ENCODE measurements at regions not wholly inside any gene's neighbourhood (a gene's known extent, or its start where the extent isn't known, plus 50 kb on each side); places are given as distances from the start of the nearest gene placed in this dataset.
A peak's percentile ranks its signal among the peaks of the same experiment; 100 is the strongest.

DNA sequence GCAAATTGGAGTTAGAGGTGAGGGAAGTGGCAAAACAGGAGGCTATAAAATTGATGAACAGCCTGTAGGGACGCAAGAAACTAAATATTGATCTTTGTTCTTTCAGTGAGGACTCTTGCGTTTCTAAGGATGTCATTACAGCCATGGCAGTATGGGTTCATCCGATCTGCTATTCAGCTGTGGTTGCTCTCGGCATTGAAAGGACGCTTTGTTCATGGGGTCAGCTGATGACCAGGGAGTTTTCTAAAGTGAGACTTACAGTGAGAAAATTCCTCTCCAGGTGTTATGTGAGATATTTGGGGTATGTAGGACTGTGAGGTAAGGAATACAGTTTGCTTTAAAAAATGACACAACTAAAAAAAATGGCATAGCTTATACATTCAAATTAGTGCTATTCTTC is 52.7 kb upstream of the PELI1 start:
- no peak for DNase-seq

DNA sequence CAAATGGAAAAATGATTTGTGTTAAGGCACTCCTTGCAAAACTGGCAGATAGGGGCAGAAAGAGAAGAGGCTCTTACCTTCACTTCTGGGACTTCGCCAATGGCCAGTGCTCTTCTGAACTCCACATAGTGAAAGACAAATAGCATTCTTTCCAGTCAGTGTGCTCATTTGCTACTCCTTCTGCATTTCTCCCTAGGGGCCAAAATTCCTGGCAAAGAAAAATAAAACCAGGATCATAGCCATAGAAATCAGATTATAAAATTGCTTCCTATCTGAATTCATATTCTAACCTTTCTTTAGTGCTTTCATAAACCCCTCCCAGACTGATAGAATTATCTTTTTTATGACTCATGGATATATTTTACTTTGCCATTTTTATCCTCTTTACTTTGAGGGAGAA is 56.9 kb upstream of the PELI1 start:
- no peak for DNase-seq

DNA sequence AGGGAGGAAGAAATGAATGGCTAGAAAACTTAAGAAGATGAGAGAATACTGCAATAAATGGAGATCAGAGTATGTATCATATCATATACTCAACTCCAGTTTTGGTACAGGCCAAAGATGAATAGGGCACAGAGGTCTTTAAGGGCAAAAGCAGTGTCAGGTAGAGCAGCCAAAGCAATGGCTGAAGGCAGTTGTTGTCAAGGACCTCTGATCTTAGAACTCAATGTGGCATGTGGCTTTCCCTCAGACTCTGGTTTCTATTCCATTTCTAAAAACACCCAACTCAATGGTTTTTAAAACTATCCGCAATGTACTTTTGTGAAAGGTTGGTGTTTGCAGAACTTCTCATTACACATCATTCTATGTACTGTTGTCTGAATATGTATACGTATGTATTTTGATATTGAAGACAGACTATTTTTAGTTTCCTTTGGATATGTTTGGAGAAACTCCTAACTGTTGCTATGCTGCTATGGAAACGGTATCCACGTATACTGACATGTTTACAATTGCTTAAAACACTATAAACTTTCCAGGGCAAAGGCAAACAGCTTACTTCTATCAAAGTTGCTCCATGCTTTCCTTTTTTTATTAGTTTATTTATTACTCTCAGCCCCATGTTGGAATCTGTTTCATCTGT is 58.1 kb upstream of the PELI1 start:
- DNase-seq, result no peak

DNA sequence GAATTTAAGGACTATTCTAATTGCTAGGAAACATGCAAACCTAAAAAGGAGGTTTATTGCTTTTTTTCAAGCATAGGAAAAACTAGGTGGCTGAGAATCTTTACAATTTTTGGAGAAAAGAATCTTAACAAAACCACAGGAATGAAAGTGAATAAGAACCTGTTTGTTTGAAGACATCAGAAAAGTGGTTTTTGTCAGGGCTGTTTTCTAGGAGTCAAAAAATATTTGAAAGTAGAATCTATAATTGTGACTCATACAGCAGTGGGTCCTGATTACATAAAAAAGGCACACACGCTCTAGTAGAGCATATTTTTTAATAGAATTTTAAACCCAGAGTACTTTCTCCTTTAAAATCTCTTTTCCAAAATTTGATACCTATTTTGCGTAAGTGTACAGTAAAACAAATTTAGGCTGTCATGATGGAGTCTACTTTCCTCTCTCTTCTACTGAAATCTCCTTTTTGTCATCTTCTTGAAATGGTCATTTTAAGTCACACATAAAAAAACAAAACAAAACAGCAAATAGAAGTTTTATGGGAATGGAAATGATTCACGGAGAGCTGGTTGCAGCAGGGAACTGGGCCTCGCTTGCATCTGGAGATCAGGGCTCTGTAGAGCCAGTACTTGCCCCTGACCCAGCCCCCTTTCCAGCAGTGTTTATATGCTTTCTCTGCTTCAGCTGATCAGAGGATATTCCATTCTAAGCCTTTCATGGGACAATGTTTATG is 59.1 kb upstream of the PELI1 start:
- no peak for DNase-seq

DNA sequence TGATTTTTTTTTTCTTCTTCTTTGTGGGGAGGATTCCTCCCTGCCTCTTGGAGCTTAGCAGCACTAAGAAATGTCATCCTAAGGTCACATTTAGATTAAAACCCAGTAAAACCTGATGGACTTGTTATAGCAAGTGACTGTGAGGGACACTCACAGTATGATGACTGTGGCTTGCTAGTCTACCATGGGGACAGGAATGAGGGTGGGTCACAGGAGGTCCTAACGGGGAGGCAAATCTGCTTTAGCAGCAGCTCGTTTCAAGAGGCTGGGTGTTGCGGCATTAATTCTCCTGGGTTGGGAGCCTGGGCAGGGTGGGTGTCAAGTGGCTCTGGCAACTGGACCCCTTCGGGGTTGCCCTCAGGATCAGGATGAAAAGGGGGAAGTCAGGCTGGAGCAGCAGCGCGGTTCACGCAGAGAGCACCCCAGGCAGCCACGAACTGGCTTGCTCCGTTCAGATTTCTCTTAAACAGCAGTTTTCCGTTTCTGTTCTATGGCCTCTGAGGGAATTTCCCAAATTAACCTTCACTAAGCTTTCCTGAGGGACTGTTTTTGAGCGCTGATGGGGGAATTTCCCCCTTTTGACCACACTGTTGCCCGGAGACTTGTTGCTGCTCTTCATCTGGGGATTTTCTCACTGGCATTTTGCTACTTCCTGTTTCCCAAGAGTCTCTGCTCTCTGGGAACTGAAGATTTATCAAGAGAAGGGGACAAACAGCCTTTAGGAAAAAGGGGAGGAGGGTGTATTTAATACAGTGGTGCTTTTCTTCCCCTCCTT is 59.8 kb upstream of the PELI1 start:
- DNase-seq, result no peak

DNA sequence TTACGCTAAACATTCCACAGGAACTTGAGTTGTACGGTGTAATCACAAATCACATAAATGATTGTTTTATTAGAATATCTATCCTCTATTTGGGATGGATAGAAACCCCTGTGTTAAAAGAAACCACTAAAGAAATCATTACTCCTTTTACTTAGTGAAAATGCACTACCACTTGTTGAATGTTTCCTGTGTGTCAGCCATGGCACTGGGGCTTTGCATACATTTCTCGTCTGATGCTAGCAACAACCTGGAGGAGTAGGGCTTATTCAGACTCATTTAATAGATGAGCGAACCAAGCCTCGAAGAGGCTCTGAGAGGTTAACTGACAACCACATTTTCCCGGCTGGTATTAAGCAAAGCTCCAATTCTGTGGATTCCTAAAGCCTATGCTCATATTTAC is 60.5 kb upstream of the PELI1 start:
- no peak for DNase-seq

DNA sequence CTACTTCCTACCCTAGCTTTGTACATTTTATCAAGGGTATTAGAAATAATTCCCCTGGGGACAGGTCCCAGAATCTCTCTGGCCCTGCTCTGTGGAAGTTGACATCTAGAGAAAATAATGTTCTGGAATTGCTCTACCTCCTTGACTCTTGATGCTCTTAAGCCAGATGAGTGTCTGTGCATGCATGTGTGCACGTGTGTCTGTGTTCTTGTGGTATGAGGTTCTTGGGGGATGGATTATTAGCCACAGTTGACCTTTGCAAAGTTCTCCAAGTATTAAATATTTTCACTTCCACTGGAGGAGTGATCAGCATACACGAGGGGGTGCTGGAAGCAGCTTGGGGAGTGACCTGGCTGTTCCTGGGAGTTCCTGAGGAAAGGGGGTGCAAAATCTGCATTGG is 61.2 kb upstream of the PELI1 start:
- DNase-seq, result no peak

DNA sequence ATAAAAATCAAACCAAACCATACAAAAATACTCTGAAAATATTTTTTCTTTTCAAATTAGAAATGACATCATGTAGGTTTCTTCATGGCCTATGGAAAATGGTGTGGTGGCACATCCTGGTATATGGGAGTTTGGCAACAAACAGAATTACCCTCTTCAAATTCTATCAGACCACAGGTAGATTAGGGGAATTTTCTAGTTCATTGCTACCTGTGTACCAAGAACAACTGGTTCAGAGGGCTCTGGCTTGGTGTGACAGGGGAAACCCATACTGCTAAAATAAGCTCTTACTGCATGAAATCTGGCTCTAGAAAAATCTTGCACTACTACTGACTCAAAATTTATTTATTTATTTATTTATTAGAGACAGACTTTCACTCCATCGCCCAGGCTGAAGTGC is 63.4 kb upstream of the PELI1 start:
- no peak for DNase-seq

DNA sequence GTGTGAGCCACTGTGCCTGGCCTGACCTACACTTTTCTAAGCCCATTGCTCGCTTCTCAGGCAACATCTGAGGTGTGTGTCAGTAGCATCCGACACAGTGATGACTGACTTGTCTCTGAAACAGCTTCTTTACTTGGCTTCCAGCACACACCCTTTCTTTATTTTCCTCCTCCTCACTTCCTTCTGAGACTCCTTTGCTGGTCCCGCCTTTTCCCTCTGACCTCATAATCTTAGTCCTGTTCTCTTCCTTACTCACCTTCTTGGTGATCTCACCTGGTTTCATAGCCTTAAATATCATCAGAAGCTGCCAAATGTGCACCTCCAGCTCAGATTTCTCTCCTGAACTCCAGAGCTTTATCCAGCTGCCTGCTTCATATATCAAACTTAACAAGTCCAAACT is 66.6 kb upstream of the PELI1 start:
- no peak for DNase-seq

DNA sequence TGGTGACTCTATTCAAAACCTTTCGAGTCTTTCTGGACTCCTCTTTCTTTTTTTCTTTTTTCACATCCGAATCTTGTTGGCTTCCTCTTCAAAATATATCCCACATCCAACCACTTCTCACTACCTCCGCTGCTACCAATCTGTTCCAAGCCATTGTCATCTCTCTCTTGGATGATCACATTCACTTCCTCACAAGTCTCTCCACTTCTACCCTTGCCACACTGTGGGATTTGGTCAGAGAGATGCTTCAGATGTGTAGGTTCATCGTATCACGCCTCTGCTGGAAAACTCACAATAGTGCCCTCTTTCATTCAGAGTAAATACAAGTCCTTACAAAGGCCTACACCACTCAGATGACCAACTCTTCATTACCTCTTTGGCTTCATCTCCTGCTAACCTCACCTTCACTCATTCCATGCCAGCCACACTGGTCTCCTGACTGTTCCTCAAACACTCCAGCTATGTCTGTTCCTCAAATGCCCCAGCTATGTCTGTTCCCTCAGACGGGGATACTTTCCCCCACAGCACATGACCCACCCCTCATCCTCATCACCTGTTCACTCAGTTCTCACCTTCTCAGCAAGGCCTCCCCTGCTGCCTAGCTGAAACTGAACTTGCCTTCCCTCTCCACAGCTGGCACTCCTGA is 67.2 kb upstream of the PELI1 start:
- no peak for DNase-seq

DNA sequence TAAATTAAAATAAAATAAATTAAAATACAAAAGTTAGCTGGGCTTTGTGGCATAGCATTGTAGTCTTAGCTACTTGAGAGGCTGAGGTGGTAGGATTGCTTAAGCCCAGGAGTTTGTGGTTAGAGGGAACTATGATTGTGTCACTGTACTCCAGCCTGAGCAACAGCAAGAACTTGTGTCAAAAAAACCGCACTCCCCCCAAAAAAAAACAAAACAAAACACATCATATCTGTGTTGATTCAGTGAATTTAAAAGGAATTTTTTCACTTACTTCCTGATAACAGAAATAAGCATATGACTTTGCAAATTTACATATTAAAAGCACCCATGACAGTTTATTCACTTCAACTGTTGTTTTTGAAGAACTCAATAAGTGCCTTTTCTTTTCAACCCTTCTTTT is 68.1 kb upstream of the PELI1 start:
- DNase-seq, result no peak

DNA sequence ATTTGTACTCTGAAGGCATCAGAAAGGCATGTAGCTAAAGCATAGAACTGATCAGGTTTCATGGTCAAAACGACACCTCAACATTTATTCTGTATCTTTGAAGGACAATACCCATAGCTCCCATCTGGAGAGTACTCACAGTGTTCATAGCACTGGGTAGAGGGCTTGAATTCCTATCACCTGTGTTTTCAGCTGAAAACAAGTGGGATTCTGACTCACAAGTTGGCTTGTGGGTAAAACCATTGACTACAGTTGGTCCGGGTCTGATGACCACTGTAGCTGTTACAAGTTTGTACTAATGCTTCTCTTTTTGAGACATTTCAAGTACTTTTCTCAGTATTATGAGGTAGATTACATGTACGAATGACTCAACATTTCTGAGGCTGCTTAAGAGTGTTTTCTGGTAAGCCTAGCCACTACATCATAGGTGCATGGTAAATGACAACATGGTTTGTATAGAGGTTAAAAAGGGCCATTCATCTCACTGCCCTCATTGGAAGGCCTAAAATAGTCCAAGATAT is 68.6 kb upstream of the PELI1 start:
- no peak for DNase-seq

DNA sequence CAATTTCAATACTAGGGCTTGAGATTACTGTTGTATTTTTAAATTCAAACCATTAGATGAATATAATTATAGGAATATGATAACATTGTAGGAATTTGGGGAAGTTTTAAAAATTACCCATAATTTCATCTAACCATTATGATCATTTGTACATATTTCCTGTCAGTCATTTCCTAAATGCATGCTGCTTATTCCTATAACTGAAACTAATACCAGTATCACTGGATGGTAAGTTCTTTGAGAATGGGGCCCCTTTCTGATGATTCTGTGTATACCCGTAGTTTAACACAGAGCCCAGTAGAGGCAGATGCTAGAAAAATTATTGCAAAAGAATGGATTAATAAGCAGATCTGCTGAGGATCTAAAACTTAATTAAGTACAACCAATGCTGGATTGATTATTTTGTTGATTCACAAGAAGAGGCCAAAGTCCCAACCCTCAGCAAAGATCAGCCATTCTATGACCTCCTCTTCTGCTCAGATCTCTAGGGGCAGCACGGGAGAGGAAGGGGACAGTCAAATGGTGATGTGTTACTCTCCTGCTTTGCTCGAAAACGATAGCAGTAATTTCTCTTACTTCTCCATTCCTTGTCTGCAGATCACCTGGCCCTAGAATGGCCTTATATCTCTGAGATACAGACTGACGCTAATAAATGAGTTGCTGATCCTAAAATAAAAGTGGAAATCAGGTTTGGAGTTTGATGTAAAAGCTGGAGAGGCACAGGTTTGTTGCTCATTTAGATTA is 69.5 kb upstream of the PELI1 start:
- DNase-seq, result no peak

DNA sequence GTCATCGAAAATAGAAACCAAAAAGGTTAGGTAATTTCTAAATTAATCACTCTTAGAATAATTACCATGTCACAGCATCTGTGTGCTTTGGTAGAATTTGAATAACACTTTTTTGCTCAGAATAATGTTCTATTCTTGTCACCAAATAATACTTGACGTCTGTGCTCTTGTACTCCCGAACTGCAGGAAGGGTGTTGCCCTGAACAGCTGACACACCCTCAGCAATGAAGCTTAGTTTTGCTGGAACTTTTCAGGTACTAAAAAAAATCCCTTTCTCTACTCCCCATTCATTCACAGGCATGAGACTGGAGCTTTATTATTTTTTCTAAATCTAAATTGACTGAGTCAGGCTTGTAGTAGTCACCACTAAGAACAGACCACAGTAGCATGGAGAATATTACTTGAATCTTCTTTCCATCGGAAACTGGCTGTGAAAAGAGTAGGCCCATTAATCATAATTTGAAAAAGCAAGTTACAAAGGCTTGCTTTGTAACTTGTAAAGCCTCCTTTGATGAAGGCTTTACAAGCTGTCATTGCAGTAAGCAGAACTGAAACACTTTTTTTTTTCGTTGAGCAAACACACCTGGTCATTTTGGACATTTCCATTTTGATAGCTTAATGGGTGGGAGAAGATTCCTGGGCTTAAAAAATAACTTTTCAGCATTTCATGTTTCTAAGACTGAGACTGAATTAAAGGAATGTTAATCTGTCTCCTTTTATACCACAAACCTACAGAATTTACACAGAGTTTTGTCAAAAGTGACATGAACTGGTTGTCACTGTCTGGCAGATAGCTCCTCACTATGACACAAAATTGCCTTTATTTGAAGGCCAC is 70.3 kb upstream of the PELI1 start:
- DNase-seq, result no peak

DNA sequence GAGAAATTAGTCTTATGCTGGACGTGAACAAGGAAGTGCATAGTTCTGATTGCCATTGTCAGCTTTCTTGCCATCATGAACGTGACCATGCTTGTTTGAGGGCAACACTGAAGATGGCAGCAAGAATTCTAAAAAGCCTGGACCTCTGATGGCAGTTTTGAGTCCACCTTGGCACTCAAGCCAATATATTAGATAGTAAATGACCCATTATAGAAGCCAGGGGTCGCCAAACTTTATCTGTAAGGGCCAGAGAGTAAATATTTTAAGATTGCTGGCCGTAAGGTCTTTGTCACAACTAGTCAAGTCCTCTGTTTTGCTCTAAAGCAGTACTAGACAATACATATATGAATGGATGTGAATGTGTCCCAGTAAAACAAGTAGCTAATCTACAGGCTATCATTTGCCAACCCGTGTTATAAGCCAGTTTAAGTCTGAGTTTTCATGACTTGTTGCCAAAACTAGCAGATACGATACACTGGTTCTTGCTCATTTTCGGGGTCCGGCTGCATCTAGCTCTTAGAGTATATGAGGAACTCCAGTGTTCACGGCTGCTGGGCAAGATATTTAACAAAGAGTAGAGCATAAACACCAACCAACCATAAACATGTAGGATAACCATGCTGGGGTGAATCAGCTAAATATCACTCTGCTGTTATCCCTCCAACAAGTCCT is 73.1 kb upstream of the PELI1 start:
- DNase-seq, result no peak

DNA sequence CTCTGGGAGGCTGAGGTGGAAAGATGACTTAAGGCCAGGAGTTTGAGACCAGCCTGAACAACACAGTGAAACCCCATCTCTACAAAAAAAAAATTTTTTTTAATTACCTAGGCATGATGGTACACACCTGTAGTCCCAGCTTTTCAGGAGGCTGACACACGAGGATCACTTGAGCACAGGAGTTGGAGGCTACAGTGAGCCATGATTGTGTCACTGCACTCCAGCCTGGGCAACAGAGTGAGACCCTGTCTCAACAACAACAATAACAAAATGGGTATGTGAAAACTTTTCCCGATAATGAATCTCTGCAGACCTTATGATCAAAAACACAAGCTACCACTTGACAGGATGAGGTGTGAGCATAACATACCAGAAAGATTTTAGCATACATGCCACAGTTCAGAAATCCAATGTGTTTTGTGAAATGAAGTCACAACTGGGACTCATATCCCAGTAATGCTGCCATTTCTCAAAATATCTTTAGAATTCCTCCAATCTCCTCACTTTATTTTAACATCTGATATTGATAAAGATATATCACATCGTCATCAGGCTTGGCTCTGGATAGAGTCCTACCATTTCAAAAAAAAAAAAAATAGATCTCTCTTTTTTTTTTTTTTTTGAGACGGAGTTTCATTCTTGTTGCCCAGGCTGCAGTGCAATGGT is 74.0 kb upstream of the PELI1 start:
- DNase-seq, result no peak

DNA sequence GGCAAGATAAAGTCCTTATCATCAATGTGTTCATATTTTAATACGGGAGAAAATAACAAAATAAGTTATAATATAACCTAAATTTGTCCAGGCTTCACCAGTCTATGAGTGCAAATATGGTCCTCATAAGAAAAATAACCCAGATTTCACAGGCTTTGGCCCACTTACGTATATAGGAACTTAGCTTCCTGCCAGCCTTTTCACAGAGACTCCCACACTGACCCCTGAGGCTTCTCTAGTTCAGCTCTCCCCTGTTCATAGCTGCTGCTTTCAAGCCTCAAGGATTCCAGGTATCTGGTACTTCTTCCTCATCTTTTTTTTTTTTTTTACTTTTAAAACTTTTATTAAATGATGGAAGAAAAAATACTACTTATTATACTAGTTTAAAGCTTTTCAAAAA is 74.9 kb upstream of the PELI1 start:
- no peak for DNase-seq

DNA sequence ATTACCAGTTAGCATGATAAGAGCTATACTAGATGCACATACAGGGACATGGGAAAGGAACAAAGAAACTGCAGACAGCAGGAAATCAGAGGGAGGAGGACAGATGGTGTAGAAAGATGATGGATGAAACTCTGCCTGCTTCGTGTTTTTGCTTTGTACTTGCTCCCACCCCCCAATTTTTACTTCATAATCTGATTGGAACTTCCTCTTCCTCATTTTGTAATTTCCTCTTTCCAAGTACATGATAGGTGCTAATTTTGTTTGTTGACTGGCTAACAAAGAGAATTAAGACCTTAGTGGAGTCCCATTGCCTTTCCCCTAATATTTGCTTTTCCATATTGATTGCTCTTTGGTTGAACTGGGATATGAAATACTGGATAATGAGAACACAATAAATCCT is 76.0 kb upstream of the PELI1 start:
- no peak for DNase-seq

DNA sequence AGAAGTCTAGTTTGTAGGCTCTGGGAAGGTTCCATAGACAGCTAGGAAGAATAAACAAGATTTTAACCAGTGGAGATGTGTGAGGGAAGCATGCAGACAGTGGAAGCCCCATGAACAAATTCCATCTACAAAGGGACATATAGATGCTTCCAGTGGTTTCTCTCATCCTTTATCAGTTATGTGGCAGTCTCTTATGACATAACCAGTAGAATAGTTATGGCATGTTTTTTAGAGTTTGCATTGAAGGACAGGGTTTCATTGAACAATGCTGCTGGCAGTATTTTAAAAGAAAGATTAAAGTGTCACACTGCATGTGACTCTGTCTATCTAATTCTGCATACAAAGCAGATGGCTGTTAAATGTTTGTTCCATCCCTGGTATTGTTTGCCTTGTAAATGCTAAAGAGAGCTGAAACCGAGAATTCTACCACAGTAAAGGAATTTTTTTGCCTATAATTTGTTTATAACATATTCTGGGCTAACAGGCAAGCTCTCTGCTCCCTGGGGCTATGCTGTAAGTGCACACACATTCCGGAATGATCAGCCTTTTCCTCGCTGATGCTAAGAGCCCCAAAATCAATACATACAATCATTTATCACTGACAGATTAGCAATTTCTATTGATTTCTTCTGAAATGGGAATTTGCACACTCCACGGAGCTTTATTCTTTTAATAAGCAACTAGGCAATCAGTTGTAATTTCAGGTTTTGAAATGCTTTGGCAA is 76.8 kb upstream of the PELI1 start:
- peak in 1 of 2 experiments; percentile 60 for DNase-seq

DNA sequence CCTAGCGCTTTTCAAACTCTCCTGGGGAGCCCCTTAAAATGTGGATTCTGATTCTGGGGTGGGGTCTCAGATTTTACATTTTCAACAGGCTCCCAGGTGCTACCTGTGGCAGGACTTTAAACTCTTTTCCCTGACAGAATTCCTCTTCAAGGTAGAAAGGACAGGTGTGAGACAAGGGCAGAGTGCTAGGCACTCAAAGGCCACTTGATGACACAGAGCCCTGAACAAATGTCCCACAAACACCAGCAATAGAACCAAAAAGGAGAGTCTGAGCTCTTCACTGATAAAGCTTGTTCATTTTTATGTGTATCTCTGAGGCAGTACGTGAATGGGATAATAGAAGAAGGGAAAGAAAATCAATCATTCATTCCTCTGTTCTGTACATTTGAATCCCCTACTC is 77.7 kb upstream of the PELI1 start:
- no peak for DNase-seq

Data from cerebellar nuclear complex (tissue), 1 donor.